ENCODE measurements at regions not wholly inside any gene's neighbourhood (a gene's known extent, or its start where the extent isn't known, plus 50 kb on each side); places are given as distances from the start of the nearest gene placed in this dataset.
"Not testable (repeated sequence)": the region's sequence is repeated elsewhere in the genome, so short reads cannot be mapped to it uniquely, and the experiment has no call there.

- H3K27me3 Mint-ChIP-seq (ENCODE audit: unreplicated experiment), result no peaks in the 10 kb centered on the region
- H3K4me3 Mint-ChIP-seq (ENCODE audit: unreplicated experiment), result no peak overlapping the region
- peaks cover 1% of the 10 kb centered on the region for H3K9me3 Mint-ChIP-seq (ENCODE audit: unreplicated experiment)
- no peak for DNase-seq
- no peaks in the 10 kb centered on the region for H3K36me3 Mint-ChIP-seq (ENCODE audit: unreplicated experiment)
- no peak for TF ChIP-seq CTCF (IDR thresholded peaks at IDR 0.05; ENCODE audit: partially characterized antibody, unreplicated experiment)
- no peak overlapping the region for H3K27ac Mint-ChIP-seq (ENCODE audit: unreplicated experiment)
- H3K4me1 Mint-ChIP-seq (ENCODE audit: low read depth, unreplicated experiment), result no peaks in the 10 kb centered on the region
Measured at GRCh38 chr7:34227525-34227924, 322.2 kb downstream of the BMPER start.

DNA sequence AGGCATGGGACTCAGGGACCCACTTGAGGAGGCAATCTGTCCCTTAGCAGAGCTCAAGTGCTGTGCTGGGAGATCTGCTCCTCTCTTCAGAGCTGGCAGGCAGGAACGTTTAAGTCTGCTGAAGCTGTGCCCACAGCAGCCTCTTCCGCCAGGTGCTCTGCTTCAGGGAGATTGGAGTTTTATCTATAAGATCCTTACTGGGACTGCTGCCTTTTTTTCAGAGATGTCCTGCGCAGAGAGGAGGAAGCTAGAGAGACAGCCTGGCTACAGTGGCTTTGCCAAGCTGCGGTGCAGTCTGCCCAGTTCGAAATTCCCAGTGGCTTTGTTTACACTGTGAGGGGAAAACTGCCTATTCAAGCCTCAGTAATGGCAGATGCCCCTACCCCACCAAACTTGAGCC, 329.8 kb downstream of the BMPER start:
- H3K36me3 Mint-ChIP-seq (ENCODE audit: unreplicated experiment); H3K27ac Mint-ChIP-seq (ENCODE audit: unreplicated experiment); H3K4me1 Mint-ChIP-seq (ENCODE audit: low read depth, unreplicated experiment); H3K9me3 Mint-ChIP-seq (ENCODE audit: unreplicated experiment); H3K4me3 Mint-ChIP-seq (ENCODE audit: unreplicated experiment); DNase-seq; H3K27me3 Mint-ChIP-seq (ENCODE audit: unreplicated experiment): not testable (repeated sequence)

DNA sequence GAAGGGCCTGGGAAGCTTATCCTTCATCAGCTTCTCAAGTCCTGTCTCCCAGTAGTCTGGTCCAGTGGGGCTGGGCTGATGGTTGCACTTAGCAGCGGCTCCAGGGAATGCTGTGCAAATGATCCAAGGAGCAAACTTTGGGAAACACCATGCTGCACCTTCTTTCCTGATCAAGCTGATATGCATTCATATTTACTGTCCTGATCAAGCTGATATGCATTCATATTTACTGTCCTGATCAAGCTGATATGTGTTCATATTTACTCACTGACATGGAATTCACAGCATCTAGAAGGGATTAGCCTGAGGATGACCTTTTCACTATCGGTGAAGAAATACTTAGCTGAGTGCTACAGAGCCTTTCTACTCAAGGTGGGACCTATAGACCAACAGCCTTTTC, 330.7 kb downstream of the BMPER start:
- no peak for DNase-seq
- Mint-ChIP-seq H3K9me3 (ENCODE audit: unreplicated experiment) (peaks cover 1% of the 10 kb centered on the region), H3K27me3 (ENCODE audit: unreplicated experiment) (no peaks in the 10 kb centered on the region), H3K36me3 (ENCODE audit: unreplicated experiment) (no peaks in the 10 kb centered on the region), H3K27ac (ENCODE audit: unreplicated experiment) (no peak overlapping the region), H3K4me1 (ENCODE audit: low read depth, unreplicated experiment) (no peaks in the 10 kb centered on the region), H3K4me3 (ENCODE audit: unreplicated experiment) (no peak overlapping the region)
- no peak for TF ChIP-seq CTCF (IDR thresholded peaks at IDR 0.05; ENCODE audit: partially characterized antibody, unreplicated experiment)

GRCh38 chr7:34236839-34237492, 331.6 kb downstream of the BMPER start:
- Mint-ChIP-seq H3K36me3 (ENCODE audit: unreplicated experiment) (no peaks in the 10 kb centered on the region), H3K4me1 (ENCODE audit: low read depth, unreplicated experiment) (peaks cover 4% of the 10 kb centered on the region), H3K27me3 (ENCODE audit: unreplicated experiment) (peaks cover 2% of the 10 kb centered on the region), H3K9me3 (ENCODE audit: unreplicated experiment) (no peaks in the 10 kb centered on the region), H3K27ac (ENCODE audit: unreplicated experiment) (no peak overlapping the region), H3K4me3 (ENCODE audit: unreplicated experiment) (no peak overlapping the region)
- no peak for DNase-seq
- no peak for TF ChIP-seq CTCF (IDR thresholded peaks at IDR 0.05; ENCODE audit: partially characterized antibody, unreplicated experiment)

- no peaks in the 10 kb centered on the region for H3K9me3 Mint-ChIP-seq (ENCODE audit: unreplicated experiment)
- H3K4me3 Mint-ChIP-seq (ENCODE audit: unreplicated experiment), result no peak overlapping the region
- H3K27me3 Mint-ChIP-seq (ENCODE audit: unreplicated experiment), result peaks cover 2% of the 10 kb centered on the region
- H3K4me1 Mint-ChIP-seq (ENCODE audit: low read depth, unreplicated experiment), result peaks cover 4% of the 10 kb centered on the region
- no peak overlapping the region for H3K27ac Mint-ChIP-seq (ENCODE audit: unreplicated experiment)
- no peak for DNase-seq
- no peak for TF ChIP-seq CTCF (IDR thresholded peaks at IDR 0.05; ENCODE audit: partially characterized antibody, unreplicated experiment)
- no peaks in the 10 kb centered on the region for H3K36me3 Mint-ChIP-seq (ENCODE audit: unreplicated experiment)
Measured at GRCh38 chr7:34237493-34237849, 332.1 kb downstream of the BMPER start.

Measured in glutamatergic neuron (in vitro differentiated cells).